ENCODE measurements at regions not wholly inside any gene's neighbourhood (a gene's known extent, or its start where the extent isn't known, plus 50 kb on each side); places are given as distances from the start of the nearest gene placed in this dataset.

DNA sequence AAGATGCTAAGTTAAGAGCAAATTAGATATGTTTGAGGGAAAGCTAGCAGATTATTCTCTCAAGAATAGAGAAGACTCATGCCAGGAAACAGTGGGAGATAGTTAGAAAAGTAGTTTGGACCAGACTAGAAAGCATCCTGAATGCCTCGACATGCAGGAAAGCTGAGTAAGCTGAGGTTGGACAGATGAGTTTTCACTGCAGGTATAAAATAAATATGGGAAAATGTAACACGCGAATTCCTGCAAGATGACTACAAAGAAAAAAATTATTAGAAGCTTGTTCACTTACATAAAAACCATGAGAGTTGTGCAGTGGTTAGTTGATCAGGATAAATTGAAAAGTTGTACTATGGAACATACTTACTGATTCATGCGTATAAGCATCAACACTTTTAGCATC, 484.2 kb upstream of the MANEA start:
- peak overlapping the region; percentile 69; the same call in 1 of the 2 replicates for H2AFZ ChIP-seq (ENCODE audit: low read depth, low read length)
- H3K9ac ChIP-seq (ENCODE audit: low read length) = no peak overlapping the region
- no peaks in the 10 kb centered on the region for H3K9me3 ChIP-seq (ENCODE audit: insufficient read depth, low read length)
- H3K4me2 ChIP-seq (ENCODE audit: low read length) = no peak overlapping the region
- H3K27me3 ChIP-seq (ENCODE audit: low read depth, low read length) = no peaks in the 10 kb centered on the region
- H4K20me1 ChIP-seq (ENCODE audit: insufficient read depth, low read length) = no peaks in the 10 kb centered on the region
- no peak overlapping the region for H3K27ac ChIP-seq (ENCODE audit: low read length)
- H3K4me3 ChIP-seq (ENCODE audit: low read length) = no peak overlapping the region
- H3K79me2 ChIP-seq (ENCODE audit: low read length) = no peaks in the 10 kb centered on the region
- 0 out of 2 replicates have a peak, but pooled peaks cover 4% of the 10 kb centered on the region for H3K4me1 ChIP-seq (ENCODE audit: low read length)
- TF ChIP-seq EZH2phosphoT487 (IDR thresholded peaks at IDR 0.05; ENCODE audit: low read depth) = no peak
- TF ChIP-seq, protein P1, sequence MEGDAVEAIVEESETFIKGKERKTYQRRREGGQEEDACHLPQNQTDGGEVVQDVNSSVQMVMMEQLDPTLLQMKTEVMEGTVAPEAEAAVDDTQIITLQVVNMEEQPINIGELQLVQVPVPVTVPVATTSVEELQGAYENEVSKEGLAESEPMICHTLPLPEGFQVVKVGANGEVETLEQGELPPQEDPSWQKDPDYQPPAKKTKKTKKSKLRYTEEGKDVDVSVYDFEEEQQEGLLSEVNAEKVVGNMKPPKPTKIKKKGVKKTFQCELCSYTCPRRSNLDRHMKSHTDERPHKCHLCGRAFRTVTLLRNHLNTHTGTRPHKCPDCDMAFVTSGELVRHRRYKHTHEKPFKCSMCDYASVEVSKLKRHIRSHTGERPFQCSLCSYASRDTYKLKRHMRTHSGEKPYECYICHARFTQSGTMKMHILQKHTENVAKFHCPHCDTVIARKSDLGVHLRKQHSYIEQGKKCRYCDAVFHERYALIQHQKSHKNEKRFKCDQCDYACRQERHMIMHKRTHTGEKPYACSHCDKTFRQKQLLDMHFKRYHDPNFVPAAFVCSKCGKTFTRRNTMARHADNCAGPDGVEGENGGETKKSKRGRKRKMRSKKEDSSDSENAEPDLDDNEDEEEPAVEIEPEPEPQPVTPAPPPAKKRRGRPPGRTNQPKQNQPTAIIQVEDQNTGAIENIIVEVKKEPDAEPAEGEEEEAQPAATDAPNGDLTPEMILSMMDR (IDR thresholded peaks at IDR 0.05; ENCODE audit: low read depth, low read length) = no peak
- no peaks in the 10 kb centered on the region for H3K36me3 ChIP-seq (replicated peaks; ENCODE audit: low read depth, low read length)

- no peak overlapping the region for H2AFZ ChIP-seq (ENCODE audit: low read depth, low read length)
- H3K9ac ChIP-seq (ENCODE audit: low read length) = no peak overlapping the region
- 0 out of 2 replicates have a peak, but pooled peaks cover 4% of the 10 kb centered on the region for H3K4me1 ChIP-seq (ENCODE audit: low read length)
- H3K4me2 ChIP-seq (ENCODE audit: low read length) = peak overlapping the region; percentile 50
- H3K27me3 ChIP-seq (ENCODE audit: low read depth, low read length) = no peaks in the 10 kb centered on the region
- H3K79me2 ChIP-seq (ENCODE audit: low read length) = no peaks in the 10 kb centered on the region
- H3K4me3 ChIP-seq (ENCODE audit: low read length) = peak overlapping the region; percentile 60
- no peaks in the 10 kb centered on the region for H3K9me3 ChIP-seq (ENCODE audit: insufficient read depth, low read length)
- TF ChIP-seq EZH2phosphoT487 (IDR thresholded peaks at IDR 0.05; ENCODE audit: low read depth) = no peak
- TF ChIP-seq, protein P1 (IDR thresholded peaks at IDR 0.05; ENCODE audit: low read depth, low read length) = no peak
- no peak overlapping the region for H3K27ac ChIP-seq (ENCODE audit: low read length)
- no peaks in the 10 kb centered on the region for H4K20me1 ChIP-seq (ENCODE audit: insufficient read depth, low read length)
- no peaks in the 10 kb centered on the region for H3K36me3 ChIP-seq (replicated peaks; ENCODE audit: low read depth, low read length)
Observed at GRCh38 chr6:95094751-95095663, 482.3 kb upstream of the MANEA start.

DNA sequence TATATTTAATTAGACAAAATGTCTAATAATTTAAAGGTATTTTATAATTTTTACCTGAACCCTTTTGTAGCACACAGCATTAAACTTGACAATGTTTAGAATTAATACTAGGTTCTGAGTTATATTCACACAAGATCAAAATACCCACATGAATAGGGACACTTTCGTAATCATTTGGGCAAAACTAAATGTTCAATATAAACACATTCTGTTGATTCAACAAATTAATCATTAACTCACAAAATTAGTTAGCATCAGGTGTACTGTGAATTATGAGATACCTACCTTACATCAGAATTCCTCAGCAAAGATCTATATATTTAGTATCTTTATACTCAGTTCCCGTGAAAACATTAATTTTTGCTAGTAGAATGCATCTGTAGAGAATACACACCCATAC, 481.5 kb upstream of the MANEA start:
- Histone ChIP-seq H4K20me1 (ENCODE audit: insufficient read depth, low read length) (no peaks in the 10 kb centered on the region), H3K4me3 (ENCODE audit: low read length) (no peak overlapping the region), H3K79me2 (ENCODE audit: low read length) (no peaks in the 10 kb centered on the region), H3K9ac (ENCODE audit: low read length) (no peak overlapping the region), H3K9me3 (ENCODE audit: insufficient read depth, low read length) (no peaks in the 10 kb centered on the region), H3K4me1 (ENCODE audit: low read length) (0 out of 2 replicates have a peak, but pooled peaks cover 4% of the 10 kb centered on the region), H2AFZ (ENCODE audit: low read depth, low read length) (no peak overlapping the region), H3K36me3 (replicated peaks; ENCODE audit: low read depth, low read length) (no peaks in the 10 kb centered on the region), H3K4me2 (ENCODE audit: low read length) (no peak overlapping the region), H3K27ac (ENCODE audit: low read length) (no peak overlapping the region), H3K27me3 (ENCODE audit: low read depth, low read length) (no peaks in the 10 kb centered on the region)
- TF ChIP-seq, protein P1 (IDR thresholded peaks at IDR 0.05; ENCODE audit: low read depth, low read length) = no peak
- TF ChIP-seq EZH2phosphoT487 (IDR thresholded peaks at IDR 0.05; ENCODE audit: low read depth) = no peak

GRCh38 chr6:95099410-95099809, 477.9 kb upstream of the MANEA start:
- no peaks in the 10 kb centered on the region for H3K27me3 ChIP-seq (ENCODE audit: low read depth, low read length)
- H3K4me2 ChIP-seq (ENCODE audit: low read length) = no peak overlapping the region
- H3K79me2 ChIP-seq (ENCODE audit: low read length) = no peaks in the 10 kb centered on the region
- no peaks in the 10 kb centered on the region for H3K9me3 ChIP-seq (ENCODE audit: insufficient read depth, low read length)
- no peak overlapping the region for H3K27ac ChIP-seq (ENCODE audit: low read length)
- H3K4me1 ChIP-seq (ENCODE audit: low read length) = no peaks in the 10 kb centered on the region
- H3K9ac ChIP-seq (ENCODE audit: low read length) = no peak overlapping the region
- H3K4me3 ChIP-seq (ENCODE audit: low read length) = no peak overlapping the region
- no peak overlapping the region for H2AFZ ChIP-seq (ENCODE audit: low read depth, low read length)
- no peaks in the 10 kb centered on the region for H4K20me1 ChIP-seq (ENCODE audit: insufficient read depth, low read length)
- no peak for TF ChIP-seq EZH2phosphoT487 (IDR thresholded peaks at IDR 0.05; ENCODE audit: low read depth)
- TF ChIP-seq, protein P1 (IDR thresholded peaks at IDR 0.05; ENCODE audit: low read depth, low read length) = no peak
- H3K36me3 ChIP-seq (replicated peaks; ENCODE audit: low read depth, low read length) = no peaks in the 10 kb centered on the region
